GM23338 (cell line): ENCODE measurements at regions not wholly inside any gene's neighbourhood (a gene's known extent, or its start where the extent isn't known, plus 50 kb on each side); places are given as distances from the start of the nearest gene placed in this dataset.

Experiments used
- CTCF ChIP-seq, 2 experiments: fragments of 200-600 bp in 1 of 2; sonication (generic) in 1 of 2; conservative IDR thresholded peaks; 2 replicates each; pipeline versions ENCODE4 v1.5.1 to v1.6.1; 2016 to 2017; ENCODE audit warnings: antibody characterized with exemption in 2 of 2, low read depth in 2 of 2, mild to moderate bottlenecking in 2 of 2, moderate library complexity in 1 of 2
- EZH2 ChIP-seq: fragments of 200-600 bp; sonication (generic); IDR thresholded peaks from one replicate; pipeline ENCODE4 v1.8.0; 2017; ENCODE audit warnings: antibody characterized with exemption, mild to moderate bottlenecking, low read depth; ENCODE audit not compliant: unreplicated experiment
- REST ChIP-seq: IDR thresholded peaks from one replicate; pipeline ENCODE4 v1.6.1; 2018; ENCODE audit warnings: antibody characterized with exemption; ENCODE audit not compliant: unreplicated experiment

GRCh38 chr1:78301141-78301540 is 189.6 kb upstream of the PTGFR start:
- TF ChIP-seq CTCF (conservative IDR thresholded peaks at IDR 0.05; ENCODE audit: low read depth in 2 of 2) (no peak), EZH2 (no peak), REST (no peak)
